Esophagus squamous epithelium (tissue), 4 donors: ENCODE measurements at regions not wholly inside any gene's neighbourhood (a gene's known extent, or its start where the extent isn't known, plus 50 kb on each side); places are given as distances from the start of the nearest gene placed in this dataset.
"Not testable (repeated sequence)": the region's sequence is repeated elsewhere in the genome, so short reads cannot be mapped to it uniquely, and the experiment has no call there.

ENCODE experiments used
- POLR2A ChIP-seq, 4 donors: fragments of 450-650 bp; IDR thresholded peaks; one replicate each; pipeline ENCODE4 v1.6.1; 2017; ENCODE audit warnings: antibody characterized with exemption in 4 of 4, mild to moderate bottlenecking in 4 of 4, moderate library complexity in 3 of 4
- TF ChIP-seq, protein P1 (sequence below), 6 experiments: fragments of 450-650 bp in 4 of 6; fragments of 200-600 bp in 2 of 6; sonication (generic) in 2 of 6; IDR thresholded peaks; one replicate each; pipeline ENCODE4 v1.5.1; 2016 to 2019; ENCODE audit warnings: antibody characterized with exemption in 6 of 6, mild to moderate bottlenecking in 4 of 6, moderate library complexity in 4 of 6

DNA sequence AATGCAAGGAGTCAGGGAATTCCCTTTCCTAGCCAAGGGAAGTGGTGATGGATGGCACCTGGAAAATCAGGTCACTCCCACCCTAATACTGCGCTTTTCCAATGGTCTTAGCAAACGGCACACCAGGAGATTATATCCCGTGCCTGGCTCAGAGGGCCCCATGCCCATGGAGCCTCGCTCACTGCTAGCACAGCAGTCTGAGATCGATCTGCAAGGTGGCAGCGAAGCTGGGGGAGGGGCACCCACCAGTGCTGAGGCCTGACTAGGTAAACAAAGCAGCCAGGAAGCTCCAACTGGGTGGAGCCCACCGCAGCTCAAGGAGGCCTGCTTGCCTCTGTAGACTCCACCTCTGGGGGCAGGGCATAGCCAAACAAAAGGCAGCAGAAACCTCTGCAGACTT lies 74.2 kb downstream of the OR5AK2 start:
- TF ChIP-seq, protein P1, sequence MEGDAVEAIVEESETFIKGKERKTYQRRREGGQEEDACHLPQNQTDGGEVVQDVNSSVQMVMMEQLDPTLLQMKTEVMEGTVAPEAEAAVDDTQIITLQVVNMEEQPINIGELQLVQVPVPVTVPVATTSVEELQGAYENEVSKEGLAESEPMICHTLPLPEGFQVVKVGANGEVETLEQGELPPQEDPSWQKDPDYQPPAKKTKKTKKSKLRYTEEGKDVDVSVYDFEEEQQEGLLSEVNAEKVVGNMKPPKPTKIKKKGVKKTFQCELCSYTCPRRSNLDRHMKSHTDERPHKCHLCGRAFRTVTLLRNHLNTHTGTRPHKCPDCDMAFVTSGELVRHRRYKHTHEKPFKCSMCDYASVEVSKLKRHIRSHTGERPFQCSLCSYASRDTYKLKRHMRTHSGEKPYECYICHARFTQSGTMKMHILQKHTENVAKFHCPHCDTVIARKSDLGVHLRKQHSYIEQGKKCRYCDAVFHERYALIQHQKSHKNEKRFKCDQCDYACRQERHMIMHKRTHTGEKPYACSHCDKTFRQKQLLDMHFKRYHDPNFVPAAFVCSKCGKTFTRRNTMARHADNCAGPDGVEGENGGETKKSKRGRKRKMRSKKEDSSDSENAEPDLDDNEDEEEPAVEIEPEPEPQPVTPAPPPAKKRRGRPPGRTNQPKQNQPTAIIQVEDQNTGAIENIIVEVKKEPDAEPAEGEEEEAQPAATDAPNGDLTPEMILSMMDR (IDR thresholded peaks at IDR 0.05): not testable (repeated sequence)
- TF ChIP-seq POLR2A (IDR thresholded peaks at IDR 0.05): not testable (repeated sequence)
